ENCODE measurements at regions not wholly inside any gene's neighbourhood (a gene's known extent, or its start where the extent isn't known, plus 50 kb on each side); places are given as distances from the start of the nearest gene placed in this dataset.

DNA sequence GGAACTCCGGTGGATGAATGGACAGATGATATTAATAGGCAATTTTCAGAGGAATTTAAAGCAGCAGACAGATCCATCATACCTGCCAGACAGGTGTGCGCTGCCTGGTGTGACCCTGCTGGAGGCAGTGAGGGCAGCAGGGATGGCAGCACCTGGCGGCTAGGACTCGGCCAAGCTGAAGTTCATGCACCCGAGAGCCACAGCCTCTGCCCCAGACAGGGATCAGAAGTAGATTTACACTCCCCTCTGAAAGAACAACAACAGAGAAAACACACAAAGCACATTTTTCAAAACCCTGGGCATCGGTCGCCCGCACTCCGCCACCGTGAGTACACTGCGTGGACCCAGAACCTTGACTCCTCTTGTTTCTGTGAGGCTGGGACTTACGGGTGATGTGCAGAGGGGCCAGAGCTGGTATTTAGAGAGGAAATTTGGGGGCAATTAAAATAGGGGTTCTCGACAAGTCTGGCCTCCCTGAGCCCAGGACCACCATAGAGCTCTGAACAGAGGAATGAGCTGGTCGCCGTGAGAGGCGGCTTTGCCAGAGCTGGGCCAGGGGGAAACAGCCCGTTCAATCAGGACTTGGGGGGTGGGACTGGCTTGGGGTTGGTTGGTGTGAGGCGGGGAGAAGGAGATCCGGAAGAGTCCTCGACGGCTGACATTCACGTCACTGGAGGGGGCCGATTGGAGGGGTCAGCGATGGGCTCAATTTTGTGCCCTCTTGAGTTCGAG, 101.0 kb downstream of the METRNL start:
- no peaks in the 10 kb centered on the region for H3K79me2 ChIP-seq (ENCODE audit: low read length)
- H3K9me2 ChIP-seq (replicated peaks; ENCODE audit: low read length) = no peaks in the 10 kb centered on the region
- H3K4me3 ChIP-seq (ENCODE audit: low read length) = no peak overlapping the region
- BruUV-seq (replicated peaks) = no TSS peak
- DNase-seq (no peak), ATAC-seq (no peak)
- H3K4me1 ChIP-seq (ENCODE audit: insufficient read depth, low read length) = no peaks in the 10 kb centered on the region
- no peak overlapping the region for H3K9ac ChIP-seq (ENCODE audit: low read length)
- no peaks in the 10 kb centered on the region for H3K36me3 ChIP-seq (ENCODE audit: low read depth, low read length)
- ChIA-PET POLR2A (ENCODE audit: unreplicated experiment) (no interaction called here), CTCF (no interaction called here)
- no peaks in the 10 kb centered on the region for H4K20me1 ChIP-seq (ENCODE audit: low read length)
- no peaks in the 10 kb centered on the region for H3K9me3 ChIP-seq (ENCODE audit: low read length)
- no peaks in the 10 kb centered on the region for H3F3A ChIP-seq (ENCODE audit: low read length, unreplicated experiment)
- no peak overlapping the region for H2AFZ ChIP-seq (ENCODE audit: low read length)
- intact Hi-C loops (cut with micrococcal nuclease) = no loop called here
- no peak overlapping the region for H3K27ac ChIP-seq (ENCODE audit: low read length)
- H3K27me3 ChIP-seq (ENCODE audit: low read length) = 0 out of 2 replicates have a peak, but pooled peaks cover 4% of the 10 kb centered on the region
- H3K4me2 ChIP-seq (ENCODE audit: low read length) = no peak overlapping the region
- TF ChIP-seq EZH2 (IDR thresholded peaks at IDR 0.05; ENCODE audit: low read length, unreplicated experiment) (no peak), EZH2phosphoT487 (IDR thresholded peaks at IDR 0.05; ENCODE audit: borderline replicate concordance, low read length) (no peak)
- TF ChIP-seq, protein P1, sequence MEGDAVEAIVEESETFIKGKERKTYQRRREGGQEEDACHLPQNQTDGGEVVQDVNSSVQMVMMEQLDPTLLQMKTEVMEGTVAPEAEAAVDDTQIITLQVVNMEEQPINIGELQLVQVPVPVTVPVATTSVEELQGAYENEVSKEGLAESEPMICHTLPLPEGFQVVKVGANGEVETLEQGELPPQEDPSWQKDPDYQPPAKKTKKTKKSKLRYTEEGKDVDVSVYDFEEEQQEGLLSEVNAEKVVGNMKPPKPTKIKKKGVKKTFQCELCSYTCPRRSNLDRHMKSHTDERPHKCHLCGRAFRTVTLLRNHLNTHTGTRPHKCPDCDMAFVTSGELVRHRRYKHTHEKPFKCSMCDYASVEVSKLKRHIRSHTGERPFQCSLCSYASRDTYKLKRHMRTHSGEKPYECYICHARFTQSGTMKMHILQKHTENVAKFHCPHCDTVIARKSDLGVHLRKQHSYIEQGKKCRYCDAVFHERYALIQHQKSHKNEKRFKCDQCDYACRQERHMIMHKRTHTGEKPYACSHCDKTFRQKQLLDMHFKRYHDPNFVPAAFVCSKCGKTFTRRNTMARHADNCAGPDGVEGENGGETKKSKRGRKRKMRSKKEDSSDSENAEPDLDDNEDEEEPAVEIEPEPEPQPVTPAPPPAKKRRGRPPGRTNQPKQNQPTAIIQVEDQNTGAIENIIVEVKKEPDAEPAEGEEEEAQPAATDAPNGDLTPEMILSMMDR (conservative IDR thresholded peaks at IDR 0.05; ENCODE audit: low read depth, low read length) = no peak

DNA sequence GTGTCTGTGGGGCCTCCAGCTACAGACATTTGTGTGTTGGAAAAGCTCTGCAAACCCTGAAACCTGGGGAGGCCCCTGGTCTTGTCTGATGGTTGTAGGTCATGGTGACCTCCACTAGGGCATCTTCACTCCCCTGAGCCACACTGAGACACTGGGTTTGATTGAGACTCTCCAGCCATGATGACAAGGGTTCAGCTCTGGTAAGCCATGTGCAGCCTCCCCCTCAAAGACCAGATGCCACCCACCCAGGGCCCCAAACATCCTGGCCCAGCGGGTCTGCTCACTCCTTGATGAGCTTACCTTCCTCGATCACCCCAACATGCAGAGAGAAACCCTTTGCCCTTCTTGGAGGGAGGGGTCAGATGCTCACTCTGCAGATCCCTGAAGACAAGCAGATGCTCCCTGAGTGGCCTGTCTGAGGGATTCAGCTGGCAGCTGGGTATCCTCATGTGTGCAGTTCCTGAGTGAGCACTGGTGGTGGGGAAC, 101.6 kb downstream of the METRNL start:
- Histone ChIP-seq H3K27me3 (ENCODE audit: low read length) (0 out of 2 replicates have a peak, but pooled peaks cover 4% of the 10 kb centered on the region), H2AFZ (ENCODE audit: low read length) (no peak overlapping the region), H4K20me1 (ENCODE audit: low read length) (no peaks in the 10 kb centered on the region), H3K4me3 (ENCODE audit: low read length) (no peak overlapping the region), H3K9ac (ENCODE audit: low read length) (no peak overlapping the region), H3K79me2 (ENCODE audit: low read length) (no peaks in the 10 kb centered on the region), H3F3A (ENCODE audit: low read length, unreplicated experiment) (no peaks in the 10 kb centered on the region), H3K9me2 (replicated peaks; ENCODE audit: low read length) (no peaks in the 10 kb centered on the region), H3K4me2 (ENCODE audit: low read length) (no peak overlapping the region), H3K4me1 (ENCODE audit: insufficient read depth, low read length) (no peaks in the 10 kb centered on the region), H3K9me3 (ENCODE audit: low read length) (no peaks in the 10 kb centered on the region), H3K36me3 (ENCODE audit: low read depth, low read length) (no peaks in the 10 kb centered on the region), H3K27ac (ENCODE audit: low read length) (no peak overlapping the region)
- CTCF ChIA-PET = no interaction called here
- POLR2A ChIA-PET (ENCODE audit: unreplicated experiment) = no interaction called here
- TF ChIP-seq, protein P1 (conservative IDR thresholded peaks at IDR 0.05; ENCODE audit: low read depth, low read length) = no peak
- no peak for TF ChIP-seq EZH2 (IDR thresholded peaks at IDR 0.05; ENCODE audit: low read length, unreplicated experiment)
- intact Hi-C loops (cut with micrococcal nuclease) = no loop called here
- no TSS peak for BruUV-seq (replicated peaks)
- no peak for ATAC-seq
- DNase-seq = no peak

DNA sequence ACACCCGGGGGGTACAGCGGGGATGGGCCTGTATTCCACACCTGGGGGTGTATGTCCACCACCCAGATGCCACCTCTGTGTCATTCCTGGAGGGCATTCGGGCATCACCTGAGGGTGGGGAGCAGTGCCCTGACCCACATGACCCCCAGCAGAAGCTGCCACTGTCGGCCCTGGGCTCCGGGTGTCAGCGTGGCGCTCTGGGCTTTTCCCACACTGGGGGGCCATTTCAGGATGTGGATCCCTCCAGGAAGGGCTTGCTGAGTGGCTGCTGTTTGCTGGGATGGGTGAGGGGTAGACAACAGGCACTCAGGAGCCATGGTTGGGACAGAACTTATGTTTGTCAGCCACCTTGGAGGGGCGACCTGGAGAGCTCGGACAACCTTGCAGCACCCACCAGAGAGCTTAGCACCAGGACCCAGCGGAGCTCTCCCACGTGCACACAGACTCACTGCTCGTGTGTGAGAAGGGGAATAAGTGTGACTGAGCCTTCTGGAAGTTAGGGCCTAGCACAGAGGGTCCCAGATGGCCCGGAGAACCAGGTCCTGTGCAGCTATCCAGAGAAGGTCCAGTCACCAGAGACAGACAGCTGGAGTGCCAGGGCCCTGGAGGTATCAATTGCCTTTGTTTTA, 102.7 kb downstream of the METRNL start:
- Histone ChIP-seq H3K4me1 (ENCODE audit: insufficient read depth, low read length) (no peaks in the 10 kb centered on the region), H3K79me2 (ENCODE audit: low read length) (no peaks in the 10 kb centered on the region), H3K9me3 (ENCODE audit: low read length) (no peaks in the 10 kb centered on the region), H3K27ac (ENCODE audit: low read length) (no peak overlapping the region), H3K4me3 (ENCODE audit: low read length) (no peak overlapping the region), H4K20me1 (ENCODE audit: low read length) (no peaks in the 10 kb centered on the region), H3K9me2 (replicated peaks; ENCODE audit: low read length) (no peaks in the 10 kb centered on the region), H3F3A (ENCODE audit: low read length, unreplicated experiment) (no peaks in the 10 kb centered on the region), H2AFZ (ENCODE audit: low read length) (no peak overlapping the region), H3K4me2 (ENCODE audit: low read length) (no peak overlapping the region), H3K27me3 (ENCODE audit: low read length) (0 out of 2 replicates have a peak, but pooled peaks cover 4% of the 10 kb centered on the region), H3K9ac (ENCODE audit: low read length) (no peak overlapping the region), H3K36me3 (ENCODE audit: low read depth, low read length) (no peaks in the 10 kb centered on the region)
- no peak for DNase-seq
- ChIA-PET CTCF (no interaction called here), POLR2A (ENCODE audit: unreplicated experiment) (no interaction called here)
- TF ChIP-seq EZH2phosphoT487 (IDR thresholded peaks at IDR 0.05; ENCODE audit: borderline replicate concordance, low read length) (no peak), EZH2 (IDR thresholded peaks at IDR 0.05; ENCODE audit: low read length, unreplicated experiment) (no peak)
- TF ChIP-seq, protein P1 (conservative IDR thresholded peaks at IDR 0.05; ENCODE audit: low read depth, low read length) = no peak
- ATAC-seq = no peak
- intact Hi-C loops (cut with micrococcal nuclease) = no loop called here
- no TSS peak for BruUV-seq (replicated peaks)

Data from PC-3 (cell line).